ENCODE measurements at regions not wholly inside any gene's neighbourhood (a gene's known extent, or its start where the extent isn't known, plus 50 kb on each side); places are given as distances from the start of the nearest gene placed in this dataset.

DNA sequence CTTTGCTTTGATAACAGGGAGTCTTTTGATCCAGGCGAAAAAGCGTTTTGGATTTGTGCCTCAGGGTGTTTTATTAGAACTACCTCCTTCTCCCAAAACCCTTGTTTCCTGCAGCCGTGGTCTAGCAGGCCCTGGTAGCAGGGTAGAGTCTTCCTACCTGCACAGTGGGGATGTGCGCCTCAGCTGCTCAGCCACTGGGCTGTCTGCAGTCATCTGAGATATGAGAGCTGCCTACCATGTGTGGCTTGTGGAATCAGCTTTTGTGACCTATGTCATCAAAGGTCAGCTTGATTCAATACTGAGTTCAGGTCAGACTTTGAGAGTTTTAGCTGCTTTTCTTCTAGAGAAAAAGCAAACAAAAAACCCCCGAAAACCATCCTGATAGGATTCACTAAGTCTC lies 279.5 kb downstream of the CLIC5 start:
- TF ChIP-seq, protein P1, sequence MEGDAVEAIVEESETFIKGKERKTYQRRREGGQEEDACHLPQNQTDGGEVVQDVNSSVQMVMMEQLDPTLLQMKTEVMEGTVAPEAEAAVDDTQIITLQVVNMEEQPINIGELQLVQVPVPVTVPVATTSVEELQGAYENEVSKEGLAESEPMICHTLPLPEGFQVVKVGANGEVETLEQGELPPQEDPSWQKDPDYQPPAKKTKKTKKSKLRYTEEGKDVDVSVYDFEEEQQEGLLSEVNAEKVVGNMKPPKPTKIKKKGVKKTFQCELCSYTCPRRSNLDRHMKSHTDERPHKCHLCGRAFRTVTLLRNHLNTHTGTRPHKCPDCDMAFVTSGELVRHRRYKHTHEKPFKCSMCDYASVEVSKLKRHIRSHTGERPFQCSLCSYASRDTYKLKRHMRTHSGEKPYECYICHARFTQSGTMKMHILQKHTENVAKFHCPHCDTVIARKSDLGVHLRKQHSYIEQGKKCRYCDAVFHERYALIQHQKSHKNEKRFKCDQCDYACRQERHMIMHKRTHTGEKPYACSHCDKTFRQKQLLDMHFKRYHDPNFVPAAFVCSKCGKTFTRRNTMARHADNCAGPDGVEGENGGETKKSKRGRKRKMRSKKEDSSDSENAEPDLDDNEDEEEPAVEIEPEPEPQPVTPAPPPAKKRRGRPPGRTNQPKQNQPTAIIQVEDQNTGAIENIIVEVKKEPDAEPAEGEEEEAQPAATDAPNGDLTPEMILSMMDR (IDR thresholded peaks at IDR 0.05; ENCODE audit: low read depth, low read length), result no peak
- H3K9me3 ChIP-seq (ENCODE audit: control insufficient read depth, insufficient read depth, low read length), result no peaks in the 10 kb centered on the region
- no peak overlapping the region for H3K4me3 ChIP-seq (ENCODE audit: low read depth, low read length)
- H3K27ac ChIP-seq (ENCODE audit: low read depth, low read length), result no peak overlapping the region
- CTCF ChIA-PET, result no interaction called here
- peaks cover 17% of the 10 kb centered on the region for H3K27me3 ChIP-seq (ENCODE audit: control insufficient read depth, insufficient read depth, low read length)
- POLR2A ChIA-PET, result no interaction called here
- DNase-seq (ENCODE audit: low read depth, low spot score), result no peak

GRCh38 chr6:45732731-45733130 lies 282.9 kb downstream of the CLIC5 start:
- Histone ChIP-seq H3K27me3 (ENCODE audit: control insufficient read depth, insufficient read depth, low read length) (peaks cover 16% of the 10 kb centered on the region), H3K9me3 (ENCODE audit: control insufficient read depth, insufficient read depth, low read length) (no peaks in the 10 kb centered on the region), H3K27ac (ENCODE audit: low read depth, low read length) (no peak overlapping the region), H3K4me3 (ENCODE audit: low read depth, low read length) (no peak overlapping the region)
- TF ChIP-seq, protein P1 (IDR thresholded peaks at IDR 0.05; ENCODE audit: low read depth, low read length), result no peak
- no peak for DNase-seq (ENCODE audit: low read depth, low spot score)
- ChIA-PET CTCF (no interaction called here), POLR2A (interaction anchor here (0.6 kb wide), 1 partner anchor 228 kb away, joined by 7 read pairs; no protein-coding TSS in a partner anchor)

- DNase-seq (ENCODE audit: low read depth, low spot score), result no peak
- TF ChIP-seq, protein P1 (IDR thresholded peaks at IDR 0.05; ENCODE audit: low read depth, low read length), result no peak
- peaks cover 10% of the 10 kb centered on the region for H3K27me3 ChIP-seq (ENCODE audit: control insufficient read depth, insufficient read depth, low read length)
- no peak overlapping the region for H3K4me3 ChIP-seq (ENCODE audit: low read depth, low read length)
- ChIA-PET CTCF (interaction anchor here (0.5 kb wide), 1 partner anchor 1288 kb away, joined by 5 read pairs; no protein-coding TSS in a partner anchor), POLR2A (no interaction called here)
- H3K27ac ChIP-seq (ENCODE audit: low read depth, low read length), result no peak overlapping the region
- no peaks in the 10 kb centered on the region for H3K9me3 ChIP-seq (ENCODE audit: control insufficient read depth, insufficient read depth, low read length)
Measured at GRCh38 chr6:45730232-45730631, 285.4 kb downstream of the CLIC5 start.

DNA sequence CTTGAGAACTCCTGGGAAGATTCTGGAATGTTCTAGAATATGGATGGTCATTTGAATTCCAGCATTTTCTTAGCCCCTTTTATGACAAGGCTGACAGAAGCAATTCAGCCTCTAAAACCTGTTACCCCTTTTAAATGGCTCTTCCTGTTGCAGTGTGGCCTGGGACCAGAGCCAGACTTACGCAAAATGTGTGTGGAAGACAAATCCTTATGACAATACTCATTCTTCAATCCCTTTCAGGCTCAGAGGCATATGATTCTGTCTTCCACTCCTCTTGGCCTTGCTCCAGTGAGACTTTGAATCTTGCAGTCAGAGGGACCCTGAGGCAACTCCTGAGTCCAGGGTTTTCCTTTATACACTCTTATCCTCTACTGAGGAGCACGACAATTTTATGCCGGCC lies 287.0 kb downstream of the CLIC5 start:
- no peak for DNase-seq (ENCODE audit: low read depth, low spot score)
- TF ChIP-seq, protein P1 (IDR thresholded peaks at IDR 0.05; ENCODE audit: low read depth, low read length), result no peak
- CTCF ChIA-PET, result interaction anchor here (0.6 to 1.2 kb wide), 2 partner anchors 14 to 66 kb away, joined by 3 to 5 read pairs; no protein-coding TSS in a partner anchor
- no peak overlapping the region for H3K4me3 ChIP-seq (ENCODE audit: low read depth, low read length)
- no peaks in the 10 kb centered on the region for H3K9me3 ChIP-seq (ENCODE audit: control insufficient read depth, insufficient read depth, low read length)
- H3K27ac ChIP-seq (ENCODE audit: low read depth, low read length), result no peak overlapping the region
- H3K27me3 ChIP-seq (ENCODE audit: control insufficient read depth, insufficient read depth, low read length), result peaks cover 5% of the 10 kb centered on the region
- POLR2A ChIA-PET, result no interaction called here

- Histone ChIP-seq H3K9me3 (ENCODE audit: control insufficient read depth, insufficient read depth, low read length) (no peaks in the 10 kb centered on the region; the same call in 1 of the 2 replicates), H3K4me3 (ENCODE audit: low read depth, low read length) (no peak overlapping the region), H3K27me3 (ENCODE audit: control insufficient read depth, insufficient read depth, low read length) (peaks cover 3% of the 10 kb centered on the region), H3K27ac (ENCODE audit: low read depth, low read length) (no peak overlapping the region)
- ChIA-PET POLR2A (no interaction called here), CTCF (interaction anchor here (2.2 kb wide), 1 partner anchor 13 kb away, joined by 7 read pairs; no protein-coding TSS in a partner anchor)
- DNase-seq (ENCODE audit: low read depth, low spot score), result no peak
- TF ChIP-seq, protein P1 (IDR thresholded peaks at IDR 0.05; ENCODE audit: low read depth, low read length), result no peak
Measured at GRCh38 chr6:45727819-45728449, 287.7 kb downstream of the CLIC5 start.
